Activated CD4-positive, alpha-beta T cell treated with anti-CD3 and anti-CD28 coated beads for 1 hour (primary cell): ENCODE measurements at regions not wholly inside any gene's neighbourhood (a gene's known extent, or its start where the extent isn't known, plus 50 kb on each side); places are given as distances from the start of the nearest gene placed in this dataset.

Experiments used
- DNase-seq: peaks from one replicate; pipeline ENCODE4 v3.0.0-alpha.2; 2020

DNA sequence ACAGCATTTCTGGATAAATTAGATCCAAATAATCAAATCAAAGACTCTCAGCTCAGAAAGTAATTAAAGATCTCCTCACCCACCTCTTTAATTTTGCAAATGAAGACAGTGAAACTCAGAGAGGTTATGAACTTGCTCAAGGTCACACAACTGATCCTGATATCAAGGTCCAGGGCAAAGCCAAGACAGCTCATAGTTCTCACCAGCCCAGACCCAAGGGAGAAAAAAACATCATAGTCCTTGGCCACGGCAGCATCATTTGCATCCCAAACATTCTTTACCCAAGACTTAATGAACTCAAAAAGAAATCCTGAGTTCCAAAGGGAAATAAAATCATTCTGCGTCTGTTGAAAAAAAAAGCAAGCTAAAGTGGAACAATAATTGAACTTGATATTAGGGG lies 112.1 kb downstream of the DAD1 start:
- DNase-seq = no peak

DNA sequence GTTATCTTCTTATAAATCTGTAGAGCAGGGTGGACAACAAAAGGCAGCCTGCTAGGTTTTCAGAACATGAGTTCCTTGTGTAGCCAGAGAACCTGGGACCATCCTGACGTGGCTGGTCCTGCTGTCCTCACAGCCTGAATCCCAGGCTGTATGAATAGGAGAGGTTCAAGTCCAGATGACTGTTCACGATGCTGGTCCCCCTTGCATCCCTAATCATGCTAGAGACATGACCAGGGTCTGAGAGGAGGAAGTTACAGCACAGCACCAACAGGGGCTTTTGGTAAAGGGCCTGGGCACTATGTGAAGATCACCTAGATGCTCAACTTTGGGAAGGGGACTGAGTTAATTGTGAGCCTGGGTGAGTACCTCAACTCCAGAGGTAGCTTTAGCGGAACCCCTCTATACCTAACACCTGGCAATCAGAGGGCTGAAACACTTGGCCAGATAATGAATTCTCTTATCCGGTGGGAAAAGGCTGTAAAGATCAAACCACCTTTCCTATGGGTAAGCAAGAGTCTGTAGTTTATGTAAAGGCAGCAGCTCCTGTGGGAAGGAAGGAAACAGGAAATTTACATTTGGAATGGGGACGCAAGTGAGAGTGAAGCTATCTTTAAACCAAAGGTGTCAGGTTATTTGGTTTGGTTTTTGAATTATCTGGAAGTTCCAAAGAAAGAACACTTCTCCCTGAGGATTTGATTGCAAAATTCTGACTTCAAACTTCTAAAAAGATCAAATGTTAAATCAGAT lies 112.8 kb downstream of the DAD1 start:
- DNase-seq = no peak

DNA sequence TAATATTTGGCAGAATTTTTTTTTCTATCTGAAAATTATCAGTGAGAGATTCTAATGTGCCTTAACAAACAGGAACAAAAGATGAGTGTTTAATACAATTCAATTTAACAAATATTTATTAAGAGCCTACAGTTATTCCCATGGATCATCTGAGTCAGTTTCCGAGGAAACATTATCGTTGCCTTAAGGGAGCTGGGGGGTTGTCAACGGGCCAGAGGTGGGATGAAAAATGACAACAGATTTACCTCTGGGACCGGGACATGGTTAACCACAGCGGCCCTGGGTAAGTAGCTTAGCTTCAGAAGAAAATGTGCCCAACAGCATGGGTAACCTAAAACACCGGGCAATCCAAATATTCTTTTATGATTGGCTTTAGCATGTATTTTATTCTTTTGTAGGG lies 113.6 kb downstream of the DAD1 start:
- no peak for DNase-seq

DNA sequence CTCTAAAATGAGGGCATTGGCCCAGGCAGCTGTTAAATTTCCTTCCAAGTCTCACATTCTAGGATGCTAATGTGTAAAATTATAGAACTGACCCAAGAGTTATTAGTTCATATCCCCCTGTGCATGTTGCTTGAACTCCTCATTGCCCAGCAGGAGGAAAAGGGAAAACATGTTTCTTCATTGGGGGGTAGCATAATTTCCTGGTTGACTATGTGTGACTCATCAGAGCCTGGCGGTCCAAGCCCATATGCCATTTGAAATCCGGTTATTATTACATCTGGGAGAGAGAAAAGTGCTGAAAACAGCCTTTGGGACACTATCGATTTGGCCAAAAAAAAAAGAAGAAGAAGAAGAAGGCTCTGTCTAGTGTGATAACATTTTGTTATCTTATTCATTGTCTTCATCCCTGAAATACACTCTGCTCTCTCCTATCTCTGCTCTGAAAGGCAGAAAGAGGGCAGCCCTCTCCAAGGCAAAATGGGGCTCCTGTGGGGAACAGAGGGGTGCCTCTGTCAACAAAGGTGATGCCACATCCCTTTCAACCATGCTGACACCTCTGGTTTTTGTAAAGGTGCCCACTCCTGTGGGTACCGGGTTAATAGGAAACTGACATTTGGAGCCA lies 114.2 kb downstream of the DAD1 start:
- no peak for DNase-seq

DNA sequence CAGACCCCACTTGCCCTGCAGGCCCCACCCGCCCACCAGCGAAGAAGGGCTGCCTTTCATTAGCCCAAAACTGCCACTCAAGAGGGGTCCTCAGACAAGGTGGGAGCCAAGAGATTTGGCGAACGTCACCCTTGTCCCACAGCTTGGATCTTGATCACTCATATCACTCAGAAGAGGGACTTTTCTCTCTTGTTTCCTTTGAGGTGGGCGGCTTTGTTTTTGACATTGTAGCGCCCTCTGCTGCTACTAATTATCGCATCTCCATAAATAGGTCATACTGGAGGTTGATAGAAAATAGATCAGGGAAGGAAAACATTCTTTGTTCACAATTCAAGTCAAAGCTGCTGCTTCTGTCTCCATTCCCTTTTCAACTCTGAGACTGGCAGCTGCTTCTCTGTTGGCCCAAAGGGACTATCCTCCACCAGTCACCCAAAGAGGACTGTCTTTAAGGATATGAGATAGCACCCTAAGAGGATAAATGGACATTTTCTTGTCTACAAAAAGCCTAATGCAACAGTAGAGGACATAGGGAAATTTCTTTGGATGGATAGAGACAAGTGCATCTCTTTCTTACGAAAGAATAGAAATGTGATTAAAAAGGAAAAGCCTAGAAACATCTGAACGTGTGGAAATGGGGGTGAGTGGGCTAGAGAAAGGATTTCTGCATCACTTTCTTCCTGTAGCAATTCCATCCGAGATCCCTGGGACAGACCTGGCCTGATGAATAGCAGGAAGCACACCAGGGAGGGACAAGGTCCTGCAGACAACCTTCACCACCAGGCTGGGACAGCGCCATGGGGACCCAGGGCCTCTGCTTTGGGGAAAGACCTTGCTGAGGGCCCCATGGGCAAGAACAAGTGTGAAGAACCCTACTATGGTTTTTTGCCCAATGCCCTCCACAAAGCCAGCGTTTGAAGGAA lies 115.8 kb downstream of the DAD1 start:
- no peak for DNase-seq

DNA sequence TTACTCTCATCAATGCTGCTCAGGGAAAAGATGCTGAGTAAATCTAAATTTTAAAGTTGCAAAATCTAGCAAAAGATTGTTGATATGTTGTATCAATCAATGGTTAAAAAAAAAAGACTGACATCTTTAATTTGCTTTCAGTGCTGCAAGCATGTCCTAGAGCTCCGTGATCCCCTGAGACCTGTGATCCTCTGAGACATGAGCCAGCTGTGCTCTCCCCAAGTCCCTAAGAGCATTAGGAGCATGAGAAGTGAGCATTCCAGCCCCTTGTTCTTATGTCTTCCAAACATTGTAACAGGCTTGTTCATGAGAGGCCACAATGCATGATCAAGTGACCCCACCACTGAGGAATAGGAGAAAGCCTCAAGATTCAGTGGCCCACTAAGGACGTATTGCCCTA lies 116.6 kb downstream of the DAD1 start:
- no peak for DNase-seq

DNA sequence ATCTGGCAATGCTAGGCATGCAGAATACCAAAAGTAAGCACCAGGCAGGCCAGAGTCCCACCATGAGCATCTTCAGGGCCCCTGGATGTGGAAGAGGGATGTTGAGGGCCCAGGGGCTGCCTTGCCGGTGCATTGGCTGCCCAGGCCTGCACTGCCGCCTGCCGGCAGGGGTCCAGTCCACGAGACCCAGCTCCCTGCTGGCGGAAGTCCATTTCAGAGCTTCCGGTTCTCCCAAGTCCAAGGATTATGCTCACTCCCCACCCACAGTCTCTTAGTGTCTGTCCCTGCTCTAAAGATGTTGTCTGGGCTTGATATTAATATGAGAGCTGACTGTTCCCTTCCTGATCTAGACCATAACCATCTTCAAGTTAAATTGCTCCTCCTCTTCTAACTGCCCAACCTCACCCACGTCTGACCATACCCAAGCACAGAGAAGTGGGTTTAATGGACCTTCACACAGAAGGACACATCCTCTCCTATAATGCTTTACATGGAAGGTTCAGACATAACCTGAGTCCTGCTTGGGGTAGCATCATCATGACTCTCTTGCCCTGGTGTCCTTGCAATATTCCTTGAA lies 117.4 kb downstream of the DAD1 start:
- DNase-seq = no peak

DNA sequence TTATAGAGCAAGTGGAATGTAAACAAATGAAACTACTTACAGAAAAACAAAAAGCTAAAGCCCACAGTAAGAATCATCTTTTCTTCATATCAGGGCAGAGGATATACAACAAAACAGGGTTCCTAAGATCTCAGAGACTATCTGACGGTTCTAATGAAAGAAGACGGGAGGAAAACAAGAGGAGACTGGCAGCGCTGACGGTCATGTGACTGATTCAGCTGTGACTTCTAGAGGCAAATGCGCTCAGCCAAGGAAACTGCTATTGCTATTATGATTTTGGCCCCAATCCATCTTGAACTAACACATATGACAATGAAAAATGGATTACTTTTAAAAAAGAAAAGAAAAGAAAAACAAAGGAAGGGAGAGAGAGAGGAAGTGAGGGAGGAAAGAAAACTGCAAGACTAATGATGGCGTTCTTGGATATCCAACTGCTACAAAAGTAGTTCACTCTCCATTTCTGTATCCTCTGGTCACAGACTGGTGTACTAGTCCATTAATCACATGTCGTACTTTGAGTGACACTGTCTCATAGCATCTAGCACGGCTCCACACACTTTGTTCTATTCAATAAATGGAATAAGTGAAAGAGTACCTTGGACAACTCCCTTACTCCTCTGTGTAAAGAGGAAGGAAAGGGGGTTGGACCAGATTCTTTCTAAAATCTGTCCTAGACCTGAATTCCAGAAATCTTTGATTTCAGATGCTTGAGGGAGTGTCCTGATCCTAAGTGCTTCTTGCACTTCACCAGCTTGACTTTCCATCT lies 119.3 kb downstream of the DAD1 start:
- DNase-seq = no peak

DNA sequence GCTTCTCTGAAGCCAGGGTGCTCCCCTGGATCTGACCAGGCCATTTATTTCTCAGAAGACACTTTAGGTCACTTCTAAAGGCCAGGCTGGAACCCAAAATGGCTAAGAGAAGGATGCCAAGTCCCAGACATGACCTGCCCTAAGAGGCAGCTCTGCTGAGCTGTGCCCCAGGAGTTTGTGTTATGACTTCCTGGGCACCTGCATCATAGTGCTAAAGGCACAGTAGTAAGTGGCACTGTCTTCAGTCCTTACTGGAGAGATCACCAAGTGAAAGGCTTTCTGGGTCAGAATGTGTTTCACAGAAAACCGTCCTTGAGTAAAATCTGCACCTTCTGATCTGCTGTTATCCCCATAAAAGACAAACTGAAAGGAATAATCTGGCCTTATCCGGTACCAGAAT lies 120.2 kb downstream of the DAD1 start:
- DNase-seq = no peak

DNA sequence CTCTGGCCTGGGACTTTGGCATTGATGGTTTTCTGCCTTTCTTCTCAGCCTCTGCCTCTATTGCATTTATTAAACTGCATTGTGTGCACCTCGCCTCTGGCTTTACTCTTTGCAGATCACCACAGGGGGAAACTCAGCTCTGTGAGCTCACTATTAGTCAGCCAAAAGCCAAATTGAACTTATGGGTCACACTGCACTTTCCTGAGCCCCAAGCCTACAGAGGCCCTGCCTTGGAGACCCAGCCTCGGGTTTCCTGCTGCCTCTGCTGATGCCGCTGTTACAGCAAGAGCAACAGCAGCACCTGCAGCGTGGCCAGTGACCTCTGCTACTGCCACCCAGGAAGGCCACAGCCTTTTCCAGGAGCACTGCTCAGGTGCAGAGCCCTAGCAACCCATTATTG lies 122.5 kb downstream of the DAD1 start:
- no peak for DNase-seq

DNA sequence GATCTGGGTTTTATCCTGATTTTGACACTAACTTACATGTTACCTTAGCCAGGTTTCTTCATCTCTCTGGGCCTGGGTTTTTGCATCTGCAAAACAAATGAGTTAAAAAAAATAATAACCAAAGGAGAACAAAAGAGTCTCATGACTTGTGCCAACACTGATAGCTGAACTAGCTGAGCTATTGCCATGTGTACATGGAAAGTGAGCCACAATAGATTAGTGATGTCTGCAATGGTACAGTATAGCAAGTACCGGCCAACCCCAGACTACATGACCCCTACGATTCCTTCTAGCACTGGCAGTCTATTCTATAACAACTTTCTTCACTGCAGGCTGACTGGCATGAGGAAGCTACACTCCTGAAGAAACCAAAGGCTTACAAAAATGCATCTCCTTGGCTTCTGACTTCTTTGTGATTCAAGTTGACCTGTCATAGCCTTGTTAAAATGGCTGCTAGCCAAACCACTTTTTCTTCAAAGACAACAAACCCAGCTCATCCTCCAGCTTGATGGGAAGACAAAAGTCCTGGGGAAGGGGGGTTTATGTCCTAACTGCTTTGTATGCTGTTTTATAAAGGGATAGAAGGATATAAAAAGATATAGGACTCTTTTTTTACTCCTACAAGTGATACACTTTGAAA lies 123.7 kb downstream of the DAD1 start:
- no peak for DNase-seq

DNA sequence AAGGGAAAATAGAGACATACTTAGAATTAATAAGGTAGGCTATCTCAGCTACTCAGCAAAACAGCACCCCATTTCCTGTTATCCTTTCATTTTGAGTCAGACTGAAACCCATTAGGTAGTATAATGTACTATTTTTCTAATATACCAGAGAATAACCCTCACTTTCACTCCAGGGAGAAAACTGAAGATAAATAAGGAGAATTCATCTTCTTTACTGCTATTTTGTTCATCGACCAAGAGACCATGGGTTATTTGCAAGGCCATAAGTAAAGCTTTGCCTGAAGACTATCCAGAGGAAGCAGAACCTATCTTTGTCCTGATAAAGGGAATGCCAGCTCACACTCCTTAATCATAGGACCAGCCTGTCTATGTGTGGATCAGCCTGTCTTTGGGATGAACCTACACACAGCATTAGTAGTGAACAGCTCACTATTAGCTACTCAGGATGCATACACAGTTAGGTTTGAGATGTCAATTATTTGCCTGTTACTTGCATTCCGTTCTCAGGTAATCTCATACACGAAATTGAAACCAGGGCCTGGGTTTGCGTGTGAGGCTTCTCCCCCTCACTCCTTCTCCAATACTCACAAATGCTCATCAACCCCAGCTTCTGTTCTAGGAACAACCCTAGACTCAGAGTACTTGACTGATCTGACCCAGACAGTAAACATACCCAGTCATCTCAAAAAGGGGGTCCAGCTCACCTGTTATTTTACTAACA lies 124.4 kb downstream of the DAD1 start:
- DNase-seq = no peak

DNA sequence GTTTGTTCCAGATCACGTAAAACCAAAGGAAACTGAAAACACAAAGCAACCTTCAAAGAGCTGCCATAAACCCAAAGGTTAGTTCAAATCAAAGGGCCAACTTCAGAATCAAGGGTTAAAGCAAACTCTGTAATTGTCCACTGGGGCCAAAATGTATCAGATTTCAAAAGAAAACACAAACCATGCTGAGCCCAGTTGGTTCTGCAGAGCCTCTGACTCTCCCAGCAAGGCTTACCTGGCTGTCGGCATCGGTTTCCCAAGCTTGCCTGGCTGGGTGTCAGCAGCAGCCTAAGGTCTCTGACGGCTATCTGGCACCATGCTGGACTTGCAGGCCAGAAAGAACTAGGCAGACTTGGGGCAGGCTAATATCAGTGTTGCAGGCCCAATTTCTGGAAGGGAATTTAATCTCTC lies 125.3 kb downstream of the DAD1 start:
- no peak for DNase-seq

DNA sequence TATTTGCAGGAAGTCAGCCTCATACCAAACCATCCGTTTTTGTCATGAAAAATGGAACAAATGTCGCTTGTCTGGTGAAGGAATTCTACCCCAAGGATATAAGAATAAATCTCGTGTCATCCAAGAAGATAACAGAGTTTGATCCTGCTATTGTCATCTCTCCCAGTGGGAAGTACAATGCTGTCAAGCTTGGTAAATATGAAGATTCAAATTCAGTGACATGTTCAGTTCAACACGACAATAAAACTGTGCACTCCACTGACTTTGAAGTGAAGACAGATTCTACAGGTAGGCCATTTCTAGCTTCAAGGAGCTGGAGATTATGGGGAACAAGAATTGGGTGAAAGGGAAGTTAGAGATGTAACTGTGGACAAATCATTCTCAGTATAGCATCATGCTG lies 126.1 kb downstream of the DAD1 start:
- DNase-seq = no peak

DNA sequence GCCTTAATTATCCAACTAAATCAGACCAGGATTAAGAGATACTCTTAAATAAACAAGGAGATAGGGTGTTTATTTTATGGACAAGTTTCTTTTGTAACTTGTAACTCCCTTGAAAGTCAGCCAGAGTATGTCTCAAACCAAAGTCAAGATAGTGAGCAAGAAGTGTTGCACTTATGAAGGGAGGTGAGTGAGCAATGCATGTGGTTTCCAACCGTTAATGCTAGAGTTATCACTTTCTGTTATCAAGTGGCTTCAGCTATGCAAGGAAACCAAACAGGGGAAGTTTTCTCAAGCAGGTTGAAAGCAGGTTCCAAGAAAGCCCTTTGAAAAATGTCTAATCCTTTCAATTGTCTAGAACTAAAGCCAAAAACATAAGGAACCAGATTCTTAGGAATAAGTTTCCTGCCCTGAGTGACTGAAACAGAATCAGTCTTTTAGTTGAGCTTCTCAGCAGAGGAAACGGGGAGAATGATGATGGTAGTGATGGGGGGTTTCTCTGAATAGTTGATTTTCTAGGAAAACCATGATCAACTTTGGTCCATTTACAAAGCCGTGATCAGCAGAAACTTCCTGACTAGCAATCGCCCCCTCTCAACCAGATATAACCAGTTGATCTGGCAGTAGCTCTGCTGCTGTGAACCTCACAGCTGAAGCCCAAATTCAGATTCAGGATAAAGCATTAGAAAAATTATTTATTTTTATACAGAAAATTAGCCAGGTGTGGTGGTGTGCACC lies 128.4 kb downstream of the DAD1 start:
- DNase-seq = no peak

DNA sequence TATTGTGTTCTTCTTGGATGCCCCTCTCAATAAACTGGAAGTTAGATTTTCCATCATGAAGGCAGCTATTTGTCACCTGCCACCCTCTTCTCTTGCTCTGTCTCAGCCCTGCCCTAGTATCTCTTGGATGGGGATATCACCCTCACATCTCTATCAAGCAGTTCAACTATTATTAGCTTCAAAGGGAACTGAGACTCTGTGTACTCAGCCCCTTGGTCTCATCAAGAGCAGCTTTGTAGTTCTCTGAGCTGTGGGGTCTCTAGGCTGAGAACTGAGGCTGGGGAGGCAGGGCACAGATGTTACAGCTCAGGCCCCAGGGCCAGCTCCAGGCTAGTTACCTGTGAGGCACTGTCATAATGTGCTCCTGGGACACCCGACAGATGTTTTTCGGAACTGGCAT lies 130.3 kb downstream of the DAD1 start:
- no peak for DNase-seq

DNA sequence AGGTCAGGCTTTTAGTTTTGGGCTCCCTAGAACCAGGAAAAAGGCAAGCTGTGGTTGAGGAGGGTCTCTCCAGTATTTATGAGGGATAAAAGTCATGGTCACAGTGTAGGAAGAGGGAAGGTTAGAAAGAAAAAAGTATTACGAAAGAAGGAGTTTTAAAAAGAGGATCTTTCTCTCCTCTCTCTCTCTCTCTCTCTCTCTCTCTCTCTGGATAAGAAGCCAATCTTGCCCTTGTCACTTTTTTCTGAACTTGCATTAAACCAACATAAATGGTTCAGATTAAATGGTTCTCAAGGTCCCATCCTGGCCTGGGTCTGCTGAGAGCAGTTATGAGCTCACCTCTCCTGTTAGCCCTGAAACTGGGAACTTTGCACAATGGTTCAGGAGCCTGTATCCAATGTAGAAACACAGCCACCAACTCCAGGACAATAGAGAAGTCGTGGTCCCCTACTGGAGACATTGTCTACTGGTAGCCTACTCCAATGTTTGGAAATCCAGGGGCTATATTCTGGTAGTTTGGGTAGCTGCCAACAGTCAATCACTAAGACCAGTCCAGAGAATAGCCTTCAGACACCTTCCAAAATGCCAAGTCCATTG lies 131.9 kb downstream of the DAD1 start:
- DNase-seq = no peak

DNA sequence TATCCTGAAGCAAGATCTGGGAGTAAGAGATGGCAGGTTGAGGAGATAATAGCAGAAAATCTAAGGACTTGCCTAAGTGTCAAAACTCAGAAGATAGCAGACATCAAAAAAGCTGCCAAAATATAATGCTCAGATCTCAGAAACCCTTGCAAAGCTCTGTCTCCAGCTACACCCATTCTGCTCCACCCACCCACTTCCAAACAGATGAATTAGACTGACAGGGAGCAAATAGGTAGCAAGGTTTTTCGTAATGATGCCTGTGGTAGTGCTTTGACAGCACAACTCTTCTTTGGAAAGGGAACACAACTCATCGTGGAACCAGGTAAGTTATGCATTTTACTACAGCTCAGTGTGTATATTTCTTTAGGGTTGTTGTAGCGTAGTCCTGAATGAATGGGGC lies 132.6 kb downstream of the DAD1 start:
- no peak for DNase-seq

DNA sequence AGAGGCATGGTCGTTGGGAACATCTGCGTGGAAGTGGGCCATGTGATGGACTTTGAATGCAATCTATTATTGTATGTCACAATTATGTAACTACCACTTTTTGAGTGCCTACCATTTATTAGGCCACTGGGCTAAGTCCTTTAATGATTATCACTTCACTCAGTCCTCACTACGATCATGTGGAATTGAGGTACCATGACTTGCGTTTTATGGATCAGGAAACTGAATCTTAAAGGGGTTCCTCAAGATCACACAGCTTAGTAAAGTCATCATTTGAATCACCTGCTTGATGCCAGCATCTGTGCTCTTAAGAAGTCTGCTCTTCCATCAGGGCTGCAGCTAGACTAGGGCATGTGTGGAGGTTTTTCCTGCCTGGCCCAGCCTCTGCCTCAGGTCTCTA lies 136.7 kb downstream of the DAD1 start:
- no peak for DNase-seq

DNA sequence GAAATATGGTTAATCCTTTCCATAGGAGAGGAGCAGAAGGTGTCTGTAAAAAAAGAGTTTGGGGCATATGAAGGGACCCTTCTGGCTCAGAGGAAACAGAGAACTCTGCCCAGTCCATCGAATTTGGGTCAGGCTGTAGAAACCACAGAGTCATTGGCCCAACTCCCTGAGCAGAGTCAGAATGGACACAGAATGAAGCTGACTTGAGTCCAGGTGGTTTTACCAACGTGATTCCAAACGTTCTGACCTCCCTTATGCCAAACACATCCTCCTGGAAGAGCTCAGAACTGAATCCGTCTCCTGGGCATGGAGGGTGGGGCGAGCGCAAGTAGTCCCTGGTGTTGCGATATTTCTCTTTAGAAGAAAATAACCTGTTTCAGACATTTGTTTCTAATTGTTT lies 138.8 kb downstream of the DAD1 start:
- no peak for DNase-seq

DNA sequence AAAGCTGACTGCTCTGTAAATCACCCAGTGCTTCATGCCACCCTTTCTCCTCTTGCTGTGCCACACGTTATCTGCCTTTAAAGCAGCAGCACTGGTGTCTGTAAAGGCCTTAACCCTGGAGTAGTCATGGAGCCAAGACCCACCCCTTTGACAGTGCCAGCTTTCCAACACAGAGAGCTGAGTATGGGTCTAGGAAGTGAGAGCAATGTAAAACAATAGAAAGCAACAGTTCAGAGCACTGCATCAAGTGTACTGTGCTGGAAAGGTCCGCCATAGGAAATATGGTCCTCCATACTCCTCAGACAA lies 139.5 kb downstream of the DAD1 start:
- no peak for DNase-seq
